CD4-positive, alpha-beta T cell (primary cell): ENCODE measurements at regions not wholly inside any gene's neighbourhood (a gene's known extent, or its start where the extent isn't known, plus 50 kb on each side); places are given as distances from the start of the nearest gene placed in this dataset.

Experiments used
- ATAC-seq: fragments of 200-7000 bp; cut with Tn5 transposase; one replicate; pipeline ENCODE4 v1.10.0; 2022; ENCODE audit warnings: mild to moderate bottlenecking; ENCODE audit not compliant: poor library complexity
- CTCF ChIA-PET: fragments of 350-600 bp; sonication (Branson Sonifier 250); formaldehyde crosslinking; loops from one replicate; lab custom pipeline; 2021; ENCODE audit warnings: antibody characterized with exemption, inconsistent platforms; lab: Charles Lee
- POLR2A ChIA-PET: fragments of 350-600 bp; sonication (Branson Sonifier 250); formaldehyde crosslinking; loops from one replicate; lab custom pipeline; 2021; ENCODE audit warnings: antibody characterized with exemption, inconsistent platforms; lab: Charles Lee
- DNase-seq, 14 experiments: peaks; one replicate each; pipeline ENCODE4 v3.0.0-alpha.2; 2013 to 2020; ENCODE audit warnings: mixed read lengths in 2 of 14
- H3K27ac ChIP-seq, 2 donors: one replicate each; pipeline versions ENCODE4 v1.5.1 to v1.7.0; 2013; ENCODE audit warnings: low read length in 2 of 2, low read depth in 1 of 2, mild to moderate bottlenecking in 1 of 2
- H3K27me3 ChIP-seq, 2 experiments: 1 replicate in 1 of 2; 2 replicates in 1 of 2; pipeline versions ENCODE4 v1.6.1 to v1.7.0; 2013; ENCODE audit warnings: low read length in 2 of 2, control low read depth in 1 of 2, mild to moderate bottlenecking in 1 of 2, moderate library complexity in 1 of 2; ENCODE audit not compliant: insufficient read depth in 2 of 2, control insufficient read depth in 1 of 2
- H3K36me3 ChIP-seq: one replicate; pipeline ENCODE4 v1.6.1; 2013; ENCODE audit warnings: low read length, control low read depth; ENCODE audit not compliant: insufficient read depth
- H3K4me1 ChIP-seq: one replicate; pipeline ENCODE4 v1.6.1; 2013; ENCODE audit warnings: low read length, control low read depth; ENCODE audit not compliant: insufficient read depth
- H3K4me3 ChIP-seq: one replicate; pipeline ENCODE4 v1.5.1; 2013; ENCODE audit warnings: mild to moderate bottlenecking, low read length, moderate library complexity
- H3K9me3 ChIP-seq, 2 experiments: 1 replicate in 1 of 2; 2 replicates in 1 of 2; pipeline versions ENCODE4 v1.6.1 to v1.7.0; 2013; ENCODE audit warnings: low read length in 2 of 2, mild to moderate bottlenecking in 2 of 2, control low read depth in 1 of 2, moderate library complexity in 1 of 2; ENCODE audit not compliant: control insufficient read depth in 1 of 2, insufficient read depth in 1 of 2
- H3K27ac Mint-ChIP-seq: one replicate; pipeline ENCODE4 v1.8.0; 2020; ENCODE audit warnings: mixed read lengths
- H3K27me3 Mint-ChIP-seq: one replicate; pipeline ENCODE4 v1.8.0; 2021; ENCODE audit warnings: mixed read lengths
- H3K36me3 Mint-ChIP-seq: one replicate; pipeline ENCODE4 v1.8.0; 2021; ENCODE audit warnings: low read depth, mixed read lengths
- H3K4me1 Mint-ChIP-seq: one replicate; pipeline ENCODE4 v1.8.0; 2021; ENCODE audit warnings: low read depth, mixed read lengths
- H3K4me3 Mint-ChIP-seq: one replicate; pipeline ENCODE4 v1.8.0; 2020; ENCODE audit warnings: mild to moderate bottlenecking, mixed read lengths
- H3K9me3 Mint-ChIP-seq: one replicate; pipeline ENCODE4 v1.8.0; 2020; ENCODE audit warnings: mixed read lengths
- CTCF ChIP-seq: fragments of 200-600 bp; IDR thresholded peaks from one replicate; pipeline ENCODE4 v1.8.0; 2022; ENCODE audit warnings: antibody characterized with exemption, mild to moderate bottlenecking
- intact Hi-C, 2 experiments: fragments of 100-400 bp; cut with DNase I in 1 of 2; cut with micrococcal nuclease in 1 of 2; formaldehyde crosslinking; loops; one replicate each; pipeline versions ENCODE4 v1.15.1 to v1.9.0; 2023 to 2025; cut with DNase I, micrococcal nuclease

GRCh38 chr1:229040630-229041358, 230.1 kb upstream of the RAB4A start:
- H3K36me3 Mint-ChIP-seq: no peaks in the 10 kb centered on the region
- no peaks in the 10 kb centered on the region for H3K27me3 Mint-ChIP-seq
- ATAC-seq: no peak
- ChIA-PET CTCF (no interaction called here), POLR2A (no interaction called here)
- peaks cover 19% of the 10 kb centered on the region for H3K4me1 ChIP-seq
- DNase-seq: no peak
- no peaks in the 10 kb centered on the region for H3K9me3 Mint-ChIP-seq
- no peak overlapping the region for H3K4me3 ChIP-seq
- no peak overlapping the region for H3K4me3 Mint-ChIP-seq
- H3K27ac ChIP-seq: no peak overlapping the region
- no peaks in the 10 kb centered on the region for H3K36me3 ChIP-seq
- intact Hi-C loops: no loop called here
- H3K27me3 ChIP-seq: no peaks in the 10 kb centered on the region
- no peak overlapping the region for H3K27ac Mint-ChIP-seq
- H3K9me3 ChIP-seq: no peaks in the 10 kb centered on the region
- TF ChIP-seq CTCF: no peak
- H3K4me1 Mint-ChIP-seq: peaks cover 27% of the 10 kb centered on the region

- Mint-ChIP-seq H3K27me3 (no peaks in the 10 kb centered on the region), H3K27ac (no peak overlapping the region), H3K4me1 (peaks cover 15% of the 10 kb centered on the region), H3K9me3 (no peaks in the 10 kb centered on the region), H3K36me3 (no peaks in the 10 kb centered on the region), H3K4me3 (no peak overlapping the region)
- no peak for DNase-seq
- no peak for TF ChIP-seq CTCF
- H3K36me3 ChIP-seq: no peaks in the 10 kb centered on the region
- intact Hi-C loops: no loop called here
- H3K27ac ChIP-seq: no peak overlapping the region
- no peak overlapping the region for H3K4me3 ChIP-seq
- H3K9me3 ChIP-seq: no peaks in the 10 kb centered on the region
- H3K27me3 ChIP-seq: no peaks in the 10 kb centered on the region
- CTCF ChIA-PET: no interaction called here
- H3K4me1 ChIP-seq: peaks cover 7% of the 10 kb centered on the region
- no peak for ATAC-seq
- POLR2A ChIA-PET: no interaction called here
Measured at GRCh38 chr1:229041946-229042345, 229.0 kb upstream of the RAB4A start.

GRCh38 chr1:229042482-229042881, 228.4 kb upstream of the RAB4A start:
- H3K36me3 Mint-ChIP-seq: no peaks in the 10 kb centered on the region
- no peak overlapping the region for H3K4me3 ChIP-seq
- no peak overlapping the region for H3K4me3 Mint-ChIP-seq
- DNase-seq (no peak), ATAC-seq (no peak)
- H3K9me3 ChIP-seq: no peaks in the 10 kb centered on the region
- no peak overlapping the region for H3K27ac Mint-ChIP-seq
- H3K27me3 ChIP-seq: no peaks in the 10 kb centered on the region
- H3K27ac ChIP-seq: no peak overlapping the region
- POLR2A ChIA-PET: no interaction called here
- H3K4me1 ChIP-seq: peaks cover 4% of the 10 kb centered on the region
- no peaks in the 10 kb centered on the region for H3K9me3 Mint-ChIP-seq
- intact Hi-C loops: no loop called here
- H3K27me3 Mint-ChIP-seq: no peaks in the 10 kb centered on the region
- no peaks in the 10 kb centered on the region for H3K36me3 ChIP-seq
- TF ChIP-seq CTCF: no peak
- CTCF ChIA-PET: no interaction called here
- peaks cover 14% of the 10 kb centered on the region for H3K4me1 Mint-ChIP-seq
